Lower leg skin (tissue), 3 donors: ENCODE measurements at regions not wholly inside any gene's neighbourhood (a gene's known extent, or its start where the extent isn't known, plus 50 kb on each side); places are given as distances from the start of the nearest gene placed in this dataset.

Experiments
- POLR2A ChIP-seq, 2 donors: fragments of 450-650 bp; IDR thresholded peaks; one replicate each; pipeline ENCODE4 v1.6.1; 2016 to 2017; ENCODE audit warnings: antibody characterized with exemption in 2 of 2, mild to moderate bottlenecking in 1 of 2, moderate library complexity in 1 of 2
- TF ChIP-seq, protein P1 (sequence below), 3 donors: fragments of 450-650 bp; IDR thresholded peaks; one replicate each; pipeline ENCODE4 v1.5.1; 2016; ENCODE audit warnings: antibody characterized with exemption in 3 of 3, mild to moderate bottlenecking in 3 of 3, moderate library complexity in 2 of 3

- TF ChIP-seq POLR2A (IDR thresholded peaks at IDR 0.05) = no peak
- TF ChIP-seq, protein P1, sequence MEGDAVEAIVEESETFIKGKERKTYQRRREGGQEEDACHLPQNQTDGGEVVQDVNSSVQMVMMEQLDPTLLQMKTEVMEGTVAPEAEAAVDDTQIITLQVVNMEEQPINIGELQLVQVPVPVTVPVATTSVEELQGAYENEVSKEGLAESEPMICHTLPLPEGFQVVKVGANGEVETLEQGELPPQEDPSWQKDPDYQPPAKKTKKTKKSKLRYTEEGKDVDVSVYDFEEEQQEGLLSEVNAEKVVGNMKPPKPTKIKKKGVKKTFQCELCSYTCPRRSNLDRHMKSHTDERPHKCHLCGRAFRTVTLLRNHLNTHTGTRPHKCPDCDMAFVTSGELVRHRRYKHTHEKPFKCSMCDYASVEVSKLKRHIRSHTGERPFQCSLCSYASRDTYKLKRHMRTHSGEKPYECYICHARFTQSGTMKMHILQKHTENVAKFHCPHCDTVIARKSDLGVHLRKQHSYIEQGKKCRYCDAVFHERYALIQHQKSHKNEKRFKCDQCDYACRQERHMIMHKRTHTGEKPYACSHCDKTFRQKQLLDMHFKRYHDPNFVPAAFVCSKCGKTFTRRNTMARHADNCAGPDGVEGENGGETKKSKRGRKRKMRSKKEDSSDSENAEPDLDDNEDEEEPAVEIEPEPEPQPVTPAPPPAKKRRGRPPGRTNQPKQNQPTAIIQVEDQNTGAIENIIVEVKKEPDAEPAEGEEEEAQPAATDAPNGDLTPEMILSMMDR (IDR thresholded peaks at IDR 0.05) = no peak
These were observed 426.2 kb downstream of the BCAT1 start for GRCh38 chr12:24522736-24523135.
